Activated naive CD4-positive, alpha-beta T cell treated with Interleukin-2 at 50 U/mL for 16 hours (primary cell): ENCODE measurements at regions not wholly inside any gene's neighbourhood (a gene's known extent, or its start where the extent isn't known, plus 50 kb on each side); places are given as distances from the start of the nearest gene placed in this dataset.

Experiments
- DNase-seq: peaks from one replicate; pipeline ENCODE4 v3.0.0-alpha.2; 2020

DNA sequence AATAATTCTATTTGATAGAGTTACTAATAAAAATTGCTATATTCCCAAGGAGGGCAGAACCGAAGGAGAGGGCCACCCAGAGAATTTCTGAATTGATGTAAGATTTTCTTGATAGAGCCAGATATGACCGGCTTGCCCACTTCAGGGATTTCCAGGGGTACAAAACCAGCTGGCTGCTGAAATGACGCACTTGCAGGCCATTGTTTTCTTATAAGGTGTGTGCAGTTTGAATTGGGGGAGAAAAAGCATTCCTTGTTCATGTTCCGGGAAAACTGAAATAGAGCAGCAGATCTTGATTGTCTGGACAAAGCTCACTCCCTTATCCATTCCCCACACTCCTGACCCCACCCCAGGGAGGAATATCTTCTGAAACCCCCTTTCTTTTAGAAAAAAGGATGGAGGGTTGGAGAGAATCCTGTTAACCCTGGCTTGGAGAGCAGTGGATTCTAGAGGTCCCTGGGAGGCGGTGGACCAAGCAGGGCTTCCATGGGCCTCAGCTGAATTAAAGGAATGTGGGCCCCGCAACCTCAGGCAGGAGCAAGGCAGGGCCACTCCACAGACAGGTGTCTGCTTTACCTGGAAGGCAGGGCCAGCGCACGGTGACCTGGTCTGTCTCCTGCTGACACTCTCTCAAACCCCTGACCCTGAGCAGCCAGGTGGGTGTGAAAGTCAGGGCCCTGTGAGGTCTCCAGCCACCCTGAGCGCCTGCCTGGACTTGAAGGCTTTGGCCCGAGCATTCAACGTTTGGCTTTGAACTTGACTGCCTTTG lies 96.4 kb downstream of the TMEM170B start:
- DNase-seq = no peak

DNA sequence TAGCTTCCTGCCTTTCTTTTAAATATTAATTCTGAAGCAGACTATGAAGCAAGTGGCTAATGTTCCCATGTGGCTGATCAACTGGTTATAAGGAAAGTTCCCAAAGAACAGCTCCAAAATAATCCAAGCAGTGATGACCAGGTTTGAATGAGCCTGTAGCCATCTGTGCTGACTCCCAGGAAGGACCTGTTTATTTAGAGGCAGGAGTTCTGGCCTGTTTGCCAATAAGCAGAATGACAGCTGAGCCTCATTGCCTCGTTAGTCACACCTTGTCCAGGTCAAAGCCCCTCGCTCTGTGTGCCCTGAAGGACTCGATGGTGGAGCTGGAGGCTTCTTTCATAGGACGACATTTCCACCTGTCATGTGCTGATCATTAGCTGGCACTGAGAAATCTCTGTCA lies 97.4 kb downstream of the TMEM170B start:
- DNase-seq = no peak

DNA sequence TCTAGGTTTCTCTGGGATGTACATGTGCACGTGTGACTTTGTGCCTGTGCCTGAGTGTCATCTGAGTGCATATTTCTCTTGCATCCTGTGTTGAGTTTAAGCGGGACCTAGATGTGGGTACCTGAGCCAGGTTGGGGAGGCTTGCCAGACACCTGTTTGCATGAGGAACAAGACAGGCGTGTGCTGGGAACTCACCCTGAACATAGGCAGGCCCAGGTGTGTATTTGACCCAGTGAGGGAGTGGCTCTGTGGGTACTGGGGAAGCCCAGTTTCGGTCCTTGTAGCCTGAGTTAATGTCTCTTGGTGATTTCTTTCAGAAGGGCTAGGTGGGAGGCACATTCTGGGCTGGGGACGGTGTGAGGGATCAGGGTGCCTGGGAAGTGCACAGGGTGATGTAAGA lies 98.6 kb downstream of the TMEM170B start:
- DNase-seq = no peak

DNA sequence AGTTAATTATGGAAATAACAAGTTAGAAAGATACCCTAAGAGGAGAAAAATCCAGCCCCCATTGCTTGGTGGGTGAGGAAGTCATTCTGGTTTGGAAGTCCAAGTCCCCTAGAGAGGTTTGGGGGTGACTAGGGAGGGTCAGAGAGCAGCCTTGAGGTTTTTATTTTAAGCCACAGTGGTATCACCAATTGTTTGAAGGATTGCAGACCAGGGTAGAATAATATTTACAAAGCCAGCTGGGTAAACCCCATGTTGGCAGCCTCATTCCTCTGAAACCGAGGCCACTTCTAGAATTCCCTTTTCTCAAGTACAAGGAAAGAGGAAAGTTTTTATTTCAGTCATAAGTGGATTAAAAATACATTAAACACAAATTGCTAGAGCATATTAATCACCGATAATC lies 99.7 kb downstream of the TMEM170B start:
- DNase-seq = no peak

DNA sequence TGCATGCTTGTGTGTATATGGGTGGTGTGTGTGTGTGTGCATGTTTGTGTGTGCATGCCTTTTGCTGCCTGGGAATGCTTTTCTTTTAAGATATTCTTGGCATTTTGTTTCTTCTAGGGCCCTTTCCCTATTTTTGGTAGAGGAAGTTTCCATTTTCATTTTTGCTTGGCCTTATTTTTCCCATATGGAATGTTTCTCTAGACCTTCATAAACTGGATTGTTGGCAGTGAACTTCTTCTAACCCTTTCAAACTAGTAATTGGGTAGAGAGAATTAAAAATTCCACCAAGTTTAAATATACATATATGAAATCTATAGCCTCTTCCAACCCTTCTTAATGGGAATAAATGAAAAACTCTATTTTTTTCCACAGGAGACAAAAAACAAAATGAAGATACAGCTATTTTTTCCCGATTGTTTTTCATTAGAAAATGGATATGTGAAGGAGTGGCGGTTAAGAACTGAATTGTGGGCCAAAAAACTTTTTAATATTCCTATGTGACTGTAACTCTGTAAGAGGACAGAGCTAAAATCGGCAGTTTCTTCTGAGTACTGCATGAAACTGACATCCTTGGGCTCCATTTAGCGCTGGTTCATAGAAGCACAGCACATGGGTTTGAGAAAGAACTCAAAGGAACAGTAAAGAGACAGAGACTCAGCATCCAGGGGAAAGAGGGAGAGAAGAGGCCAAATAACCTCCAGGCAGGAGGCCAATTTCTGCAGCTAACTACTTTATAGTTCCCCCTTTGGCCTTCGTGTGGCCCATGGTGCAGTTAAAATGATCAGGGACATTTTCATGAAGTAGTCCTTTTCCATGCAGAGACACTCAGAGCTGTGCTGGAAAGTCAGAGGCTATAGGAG lies 102.1 kb downstream of the TMEM170B start:
- DNase-seq = no peak

DNA sequence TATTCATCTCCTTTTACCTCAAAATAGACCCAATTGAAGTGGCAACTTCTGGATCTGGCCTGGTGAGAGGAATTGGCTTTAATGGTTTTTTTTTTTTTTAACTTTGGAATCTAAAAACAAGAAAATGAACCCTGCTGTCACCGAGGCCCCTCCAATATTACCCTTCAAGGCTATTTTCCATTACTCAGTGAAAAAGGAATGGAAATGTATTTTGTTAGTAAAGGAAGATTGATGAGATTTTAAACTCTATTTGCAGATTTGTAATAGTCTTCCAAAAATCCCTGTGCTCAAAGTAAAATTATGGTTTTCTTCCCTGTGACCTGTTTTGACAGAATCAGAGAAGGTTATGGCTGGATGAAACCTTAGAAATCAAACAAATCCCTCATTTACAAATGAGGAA lies 102.9 kb downstream of the TMEM170B start:
- DNase-seq = no peak

DNA sequence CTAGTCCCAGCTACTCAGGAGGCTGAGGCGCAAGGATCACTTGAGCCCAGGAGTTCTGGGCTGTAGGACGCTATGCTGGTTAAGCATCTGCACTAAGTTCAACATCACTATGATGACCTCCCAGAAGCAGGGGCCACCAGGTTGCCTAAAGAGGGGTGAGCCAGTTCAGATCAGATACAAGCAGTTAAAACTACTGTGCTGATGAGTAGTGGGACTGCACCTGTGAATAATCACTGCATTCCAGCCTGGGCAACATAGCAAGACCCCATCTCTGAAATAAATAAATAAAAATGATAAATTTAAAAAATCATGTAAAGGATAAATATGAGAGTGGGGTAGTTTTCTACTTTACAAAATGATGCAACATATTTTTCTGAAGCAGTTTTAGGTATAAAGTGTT lies 106.5 kb downstream of the TMEM170B start:
- DNase-seq = no peak

DNA sequence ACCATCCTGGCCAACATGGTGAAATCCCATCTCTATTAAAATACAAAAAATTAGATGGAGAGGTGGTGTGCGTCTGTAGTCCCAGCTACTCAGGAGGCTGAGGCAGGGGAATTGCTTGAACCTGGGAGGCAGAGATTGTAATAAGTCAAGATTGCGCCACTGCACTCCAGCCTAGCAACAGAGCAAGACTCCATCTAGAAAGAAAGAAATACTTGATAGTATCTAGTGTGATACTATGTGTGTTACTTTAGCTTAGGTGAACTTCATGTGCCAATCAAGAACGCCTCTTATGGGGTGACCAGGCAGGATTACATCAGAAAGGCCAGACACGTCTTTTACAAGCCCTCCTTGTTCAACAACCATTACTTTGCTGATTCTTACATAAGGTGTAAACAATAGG lies 107.1 kb downstream of the TMEM170B start:
- DNase-seq = no peak

DNA sequence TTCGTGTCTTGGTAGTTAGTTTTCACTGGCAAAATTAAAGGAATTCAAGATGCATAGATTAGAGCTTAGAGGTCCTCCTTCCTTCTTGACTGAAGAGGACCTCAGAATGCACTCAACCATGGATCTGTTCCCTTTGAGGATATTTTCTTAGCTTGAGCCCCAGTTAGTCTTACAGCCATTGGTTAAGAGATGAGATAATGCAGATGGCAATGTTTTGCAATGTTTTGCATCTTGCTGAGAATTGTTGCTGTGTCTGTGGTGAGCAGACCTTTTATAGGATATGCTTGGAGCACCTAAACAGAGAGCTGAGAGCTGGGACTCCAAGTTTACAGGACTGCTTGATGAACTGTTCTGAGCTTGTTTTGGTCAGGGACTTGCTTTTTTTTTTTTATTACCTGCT lies 107.5 kb downstream of the TMEM170B start:
- no peak for DNase-seq

DNA sequence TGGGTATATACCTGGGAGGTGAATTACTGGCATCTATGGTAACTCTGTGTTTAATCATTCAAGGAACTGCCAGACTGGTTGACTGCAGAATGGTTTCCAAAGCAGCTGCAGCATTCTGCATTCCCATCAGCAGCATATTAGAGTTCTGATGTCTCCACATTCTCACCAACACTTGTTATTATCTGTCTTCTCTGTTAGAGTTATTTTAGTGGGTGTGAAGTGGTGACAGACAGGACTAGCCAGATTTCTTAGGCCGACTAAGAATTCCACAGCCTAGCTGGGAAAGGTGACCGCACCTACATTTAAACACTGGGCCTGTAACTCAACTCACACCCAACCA lies 110.9 kb downstream of the TMEM170B start:
- DNase-seq = no peak

DNA sequence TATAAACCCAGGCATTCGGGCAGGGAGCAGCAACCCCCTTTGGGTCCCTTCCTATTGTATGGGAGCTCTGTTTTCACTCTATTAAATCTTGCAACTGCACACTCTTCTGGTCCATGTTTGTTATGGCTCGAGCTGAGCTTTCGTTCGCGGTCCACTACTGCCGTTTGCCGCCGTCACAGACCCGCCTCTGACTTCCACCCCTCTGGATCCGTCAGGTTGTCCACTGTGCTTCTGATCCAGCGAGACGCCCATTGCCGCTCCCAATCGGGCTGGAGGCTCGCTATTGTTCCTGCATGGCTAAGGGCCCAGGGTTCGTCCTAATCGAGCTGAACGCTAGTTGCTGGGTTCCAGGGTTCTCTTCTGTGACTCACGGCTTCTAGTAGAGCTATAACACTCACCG lies 111.3 kb downstream of the TMEM170B start:
- no peak for DNase-seq

DNA sequence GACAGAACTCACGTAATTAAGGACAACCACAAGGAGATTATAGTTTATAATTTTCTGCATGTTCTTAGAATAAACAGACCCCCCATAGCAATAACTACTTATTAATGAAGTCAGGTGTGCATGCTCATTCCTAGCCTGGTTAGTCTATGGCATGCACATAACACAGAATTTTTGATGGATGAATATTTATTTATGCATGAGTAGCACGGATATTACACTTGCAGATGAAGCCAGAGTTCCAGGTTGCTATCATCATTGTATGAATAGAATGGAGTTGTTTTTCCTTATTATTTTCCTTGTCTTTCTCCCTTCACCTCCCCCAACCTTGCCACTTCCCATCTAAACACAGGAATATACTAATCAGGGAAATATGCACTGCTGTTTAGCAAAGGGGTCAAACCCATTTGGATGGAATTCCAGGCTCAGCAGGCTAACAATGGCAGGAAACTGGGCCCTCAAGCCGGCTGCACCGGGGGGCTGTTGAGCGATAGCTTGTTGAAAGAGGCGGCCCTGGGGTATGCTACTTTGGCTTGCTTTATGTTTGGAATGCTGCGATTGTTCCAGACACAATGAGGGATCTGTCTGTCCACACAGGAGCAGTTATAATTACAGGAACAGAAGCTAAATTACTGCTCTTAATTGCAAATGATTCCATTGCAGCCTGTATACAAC lies 112.6 kb downstream of the TMEM170B start:
- no peak for DNase-seq

DNA sequence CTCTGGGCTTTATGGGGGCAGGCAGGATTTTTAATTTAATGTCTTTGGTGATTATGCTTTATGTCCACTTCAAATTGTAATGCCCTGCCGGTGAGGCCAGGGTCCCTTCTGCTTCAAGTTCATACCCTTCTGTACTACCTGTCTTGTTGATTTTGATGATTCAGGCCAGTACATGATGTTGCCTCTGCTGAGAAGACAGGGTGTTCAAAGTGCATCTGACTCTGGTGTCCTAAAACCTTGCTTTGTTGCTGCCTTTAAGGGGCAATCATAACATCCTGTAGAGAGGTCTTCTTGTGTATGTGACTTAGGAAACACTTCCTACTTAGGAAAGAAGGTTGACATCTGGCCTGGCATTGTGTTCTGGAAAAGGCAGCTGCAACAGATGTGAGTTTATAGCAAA lies 113.2 kb downstream of the TMEM170B start:
- DNase-seq = no peak

DNA sequence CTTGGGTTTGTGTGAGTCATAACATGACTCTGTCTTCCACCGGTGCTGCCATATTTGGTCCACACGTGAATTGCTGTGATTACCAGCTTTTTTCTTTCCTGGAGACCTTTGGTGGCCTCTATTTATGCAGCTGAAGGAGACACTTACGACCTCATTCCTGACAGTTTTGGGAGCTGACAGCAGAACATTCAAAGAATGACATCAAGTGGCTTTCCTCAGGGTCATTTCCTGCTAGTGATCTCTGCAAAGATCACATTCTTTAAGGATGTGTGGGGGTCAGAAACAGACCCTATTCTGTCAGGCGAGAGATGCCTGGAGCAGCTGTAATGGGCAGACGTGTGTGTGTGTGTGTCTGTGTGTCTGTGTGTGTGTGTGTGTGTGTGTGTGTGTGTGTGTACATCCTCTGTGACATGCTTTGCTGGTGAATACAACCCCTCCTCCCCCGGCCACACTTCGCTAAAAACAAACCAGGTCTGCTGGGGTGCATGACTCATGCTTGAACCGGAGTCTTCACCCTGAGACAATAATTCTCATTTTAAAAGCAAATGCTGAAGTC lies 115.6 kb downstream of the TMEM170B start:
- peak; percentile 14 for DNase-seq

DNA sequence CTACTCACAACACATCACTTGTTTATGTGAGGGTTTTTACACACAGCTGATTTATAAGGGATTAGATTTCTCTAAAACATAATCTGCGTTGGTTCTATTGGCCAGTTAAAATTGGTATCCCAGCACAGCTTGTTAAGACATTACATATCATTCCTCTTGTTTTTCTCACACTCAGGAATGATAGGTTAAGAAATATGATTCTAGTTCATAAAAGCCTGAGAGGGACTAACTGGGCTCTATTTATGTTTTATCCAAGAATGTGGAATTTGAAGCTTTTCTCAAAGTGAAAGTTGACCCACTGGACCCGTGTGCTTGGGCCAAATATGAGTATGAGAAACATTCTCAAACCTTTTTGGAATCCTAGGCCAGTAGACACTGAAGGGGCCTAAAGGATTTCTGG lies 117.3 kb downstream of the TMEM170B start:
- DNase-seq = no peak

DNA sequence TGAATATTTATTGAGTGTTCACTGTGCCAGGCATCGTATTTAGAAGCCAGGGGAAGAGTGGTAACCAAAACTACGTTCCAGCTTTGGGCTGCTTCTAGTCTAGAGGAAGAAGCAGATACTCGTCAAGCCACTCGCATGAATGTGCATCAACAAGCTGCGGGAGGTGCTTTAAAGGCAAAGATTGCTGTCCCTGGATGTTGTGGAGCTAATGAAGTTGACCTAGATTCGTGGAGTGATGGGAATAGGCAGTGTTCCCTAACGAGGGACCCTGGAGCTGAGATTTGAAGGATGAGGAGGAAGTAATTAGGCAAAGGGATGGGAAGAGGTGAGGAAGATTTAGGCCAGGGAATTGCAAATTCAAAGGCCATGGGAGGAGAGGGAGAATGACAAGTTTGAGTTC lies 118.9 kb downstream of the TMEM170B start:
- no peak for DNase-seq

DNA sequence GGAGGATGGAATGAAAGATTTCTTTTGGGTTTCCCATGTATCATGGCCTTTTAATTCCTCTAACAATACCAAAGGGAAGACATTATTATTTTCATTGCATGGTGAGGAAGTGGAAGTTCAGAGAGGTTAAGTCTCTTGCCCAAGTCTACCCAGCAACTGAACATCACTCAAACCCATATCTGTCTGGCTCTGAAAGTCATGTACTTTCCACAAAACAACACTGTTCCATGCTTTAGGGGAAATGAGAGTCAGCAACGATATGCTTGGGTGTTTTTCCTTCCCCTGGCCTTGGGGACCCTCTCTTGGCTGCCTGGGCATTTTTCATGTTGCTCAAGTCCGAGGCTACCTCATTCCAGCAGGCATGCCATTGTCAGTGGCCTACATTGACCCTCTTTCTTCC lies 118.8 kb downstream of the ADTRP start:
- DNase-seq = no peak

DNA sequence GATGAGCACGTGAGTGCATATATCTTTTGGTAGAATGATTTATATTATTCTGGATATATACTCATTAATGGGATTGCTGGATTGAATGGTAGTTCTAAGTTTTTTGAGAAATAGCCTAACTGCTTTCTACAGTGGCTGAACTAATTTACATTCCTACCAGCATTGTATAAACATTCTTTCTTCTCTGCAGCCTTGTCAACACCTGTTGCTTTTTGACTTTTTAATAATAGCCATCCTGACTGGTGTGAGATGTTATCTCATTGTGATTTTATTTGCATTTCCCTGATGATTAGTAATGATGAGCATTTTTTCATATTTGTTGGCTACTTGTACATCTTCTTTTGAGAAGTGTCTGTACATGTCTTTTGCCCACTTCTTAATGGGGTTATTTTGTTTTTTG lies 116.3 kb downstream of the ADTRP start:
- no peak for DNase-seq

DNA sequence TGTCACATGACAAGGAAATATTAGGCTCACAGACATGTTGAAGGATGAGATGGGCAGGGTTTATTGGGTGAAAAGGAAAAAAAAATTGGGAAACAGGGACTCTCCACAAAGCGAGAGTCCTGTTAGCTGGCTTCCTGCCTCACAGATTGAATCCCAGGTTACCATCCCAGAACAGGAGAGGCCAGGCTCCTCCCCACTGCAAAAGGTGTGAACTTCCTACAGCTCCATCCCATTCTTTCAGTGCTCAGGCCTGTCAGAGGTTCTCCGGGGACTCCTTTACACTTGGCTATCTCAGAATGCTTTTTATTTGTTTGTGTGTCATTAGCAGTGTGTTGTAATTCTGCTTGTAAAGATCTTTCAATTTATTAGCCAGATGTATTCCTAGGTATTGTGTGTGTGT lies 115.1 kb downstream of the ADTRP start:
- DNase-seq = no peak
